Effector memory CD4-positive, alpha-beta T cell (primary cell): ENCODE measurements at regions not wholly inside any gene's neighbourhood (a gene's known extent, or its start where the extent isn't known, plus 50 kb on each side); places are given as distances from the start of the nearest gene placed in this dataset.

Experiments used
- DNase-seq, 3 donors: peaks; one replicate each; pipeline ENCODE4 v3.0.0-alpha.2; 2020
- H3K27ac ChIP-seq: 2 replicates; pipeline ENCODE4 v1.7.0; 2013; ENCODE audit warnings: mild to moderate bottlenecking, low read length, moderate library complexity; ENCODE audit not compliant: insufficient read depth, poor library complexity, severe bottlenecking
- H3K27me3 ChIP-seq: replicated peaks from 2 replicates; pipeline ENCODE4 v1.7.0; 2013; ENCODE audit warnings: mild to moderate bottlenecking, low read length; ENCODE audit not compliant: insufficient read depth, control insufficient read depth, poor library complexity, severe bottlenecking
- H3K36me3 ChIP-seq: 2 replicates; pipeline ENCODE4 v1.7.0; 2013; ENCODE audit warnings: mild to moderate bottlenecking, low read length, moderate library complexity; ENCODE audit not compliant: control insufficient read depth, insufficient read depth
- H3K4me1 ChIP-seq: 2 replicates; pipeline ENCODE4 v1.7.0; 2013; ENCODE audit warnings: low read length, mild to moderate bottlenecking; ENCODE audit not compliant: control insufficient read depth, insufficient read depth, poor library complexity, severe bottlenecking
- H3K4me3 ChIP-seq: 2 replicates; pipeline ENCODE4 v1.7.0; 2013; ENCODE audit warnings: low read length, low read depth, mild to moderate bottlenecking; ENCODE audit not compliant: insufficient read depth, poor library complexity, severe bottlenecking
- H3K9me3 ChIP-seq: 2 replicates; pipeline ENCODE4 v1.7.0; 2013; ENCODE audit warnings: mild to moderate bottlenecking, low read length, moderate library complexity; ENCODE audit not compliant: control insufficient read depth

GRCh38 chr17:33531311-33531710 is 238.2 kb upstream of the ASIC2 start:
- DNase-seq: no peak
- Histone ChIP-seq H3K4me1 (no peaks in the 10 kb centered on the region), H3K36me3 (no peaks in the 10 kb centered on the region), H3K27me3 (no peaks in the 10 kb centered on the region), H3K9me3 (no peaks in the 10 kb centered on the region), H3K27ac (no peak overlapping the region), H3K4me3 (no peak overlapping the region)

DNA sequence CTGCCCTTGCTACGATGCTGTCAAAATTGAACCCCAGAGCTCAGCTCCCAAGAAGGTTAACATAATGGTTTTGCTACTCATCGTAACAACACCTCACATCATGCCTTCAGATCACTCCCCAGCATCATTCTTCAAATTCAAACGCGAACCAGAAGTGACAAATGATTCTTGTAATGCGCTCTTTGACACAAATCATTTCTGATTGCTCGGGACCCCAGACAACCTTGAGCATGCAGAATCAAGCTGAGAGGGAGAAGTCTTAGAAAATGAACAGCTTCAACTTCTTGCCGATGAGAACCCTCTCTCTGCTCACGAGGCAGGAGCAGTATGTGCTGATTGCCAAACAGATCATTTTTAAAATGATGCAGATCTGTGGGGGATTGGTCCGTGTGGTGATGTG is 241.0 kb upstream of the ASIC2 start:
- no peaks in the 10 kb centered on the region for H3K4me1 ChIP-seq
- DNase-seq: no peak
- H3K27ac ChIP-seq: no peak overlapping the region
- no peaks in the 10 kb centered on the region for H3K9me3 ChIP-seq
- no peaks in the 10 kb centered on the region for H3K27me3 ChIP-seq
- no peaks in the 10 kb centered on the region for H3K36me3 ChIP-seq
- H3K4me3 ChIP-seq: no peak overlapping the region

- DNase-seq: no peak
- Histone ChIP-seq H3K9me3 (no peaks in the 10 kb centered on the region), H3K4me1 (no peaks in the 10 kb centered on the region), H3K27me3 (no peaks in the 10 kb centered on the region), H3K36me3 (no peaks in the 10 kb centered on the region), H3K4me3 (no peak overlapping the region), H3K27ac (no peak overlapping the region)
These were observed 252.0 kb upstream of the ASIC2 start for GRCh38 chr17:33545124-33545523.

GRCh38 chr17:33550261-33550660 is 257.2 kb upstream of the ASIC2 start:
- no peaks in the 10 kb centered on the region for H3K36me3 ChIP-seq
- no peak overlapping the region for H3K4me3 ChIP-seq
- H3K9me3 ChIP-seq: no peaks in the 10 kb centered on the region
- no peaks in the 10 kb centered on the region for H3K4me1 ChIP-seq
- H3K27me3 ChIP-seq: no peaks in the 10 kb centered on the region
- H3K27ac ChIP-seq: no peak overlapping the region
- no peak for DNase-seq

DNA sequence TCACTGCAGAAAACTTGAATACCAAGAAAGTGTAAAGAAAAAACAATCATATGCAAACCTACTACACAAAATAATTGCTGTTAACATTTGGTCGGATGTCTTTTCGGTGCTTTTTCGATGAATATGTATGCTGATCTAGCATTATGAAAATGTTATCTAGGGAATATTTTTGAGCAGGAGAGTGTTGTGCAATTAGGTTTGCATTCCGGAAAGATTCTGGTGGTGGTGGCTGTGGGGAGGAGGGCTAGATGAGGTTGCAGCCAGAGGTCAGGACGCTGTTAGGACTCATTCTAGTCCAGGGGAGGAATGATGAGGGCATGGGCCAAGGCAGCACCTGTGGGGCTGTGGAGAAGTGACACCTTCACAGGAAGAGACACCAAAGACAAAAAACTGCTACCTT is 258.0 kb upstream of the ASIC2 start:
- H3K36me3 ChIP-seq: no peaks in the 10 kb centered on the region
- H3K27ac ChIP-seq: no peak overlapping the region
- no peaks in the 10 kb centered on the region for H3K4me1 ChIP-seq
- H3K9me3 ChIP-seq: no peaks in the 10 kb centered on the region
- H3K27me3 ChIP-seq: no peaks in the 10 kb centered on the region
- no peak overlapping the region for H3K4me3 ChIP-seq
- DNase-seq: no peak

DNA sequence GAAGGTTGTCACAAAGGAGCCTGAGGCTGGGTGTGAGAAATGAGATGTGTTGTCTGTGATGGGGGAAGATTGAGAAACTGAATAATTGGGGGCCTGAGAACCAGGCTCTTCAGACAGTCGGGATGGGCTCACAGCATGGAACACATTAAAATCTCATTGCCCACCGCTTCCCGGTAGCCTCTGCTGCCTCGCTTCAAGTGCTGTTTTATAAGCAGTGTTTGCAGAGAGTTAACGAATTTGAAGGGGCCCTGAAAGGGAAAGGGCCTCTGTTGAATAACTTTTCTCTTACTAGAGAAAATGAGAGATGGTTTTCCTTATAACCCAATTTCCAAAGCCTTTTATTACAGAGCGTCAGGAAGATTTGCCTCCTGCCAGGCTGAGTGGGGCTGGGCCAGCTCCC is 258.8 kb upstream of the ASIC2 start:
- no peak for DNase-seq
- no peaks in the 10 kb centered on the region for H3K36me3 ChIP-seq
- no peak overlapping the region for H3K4me3 ChIP-seq
- H3K4me1 ChIP-seq: no peaks in the 10 kb centered on the region
- H3K9me3 ChIP-seq: no peaks in the 10 kb centered on the region
- H3K27me3 ChIP-seq: no peaks in the 10 kb centered on the region
- H3K27ac ChIP-seq: no peak overlapping the region

- H3K36me3 ChIP-seq: no peaks in the 10 kb centered on the region
- no peaks in the 10 kb centered on the region for H3K9me3 ChIP-seq
- H3K27ac ChIP-seq: no peak overlapping the region
- no peaks in the 10 kb centered on the region for H3K4me1 ChIP-seq
- no peak overlapping the region for H3K4me3 ChIP-seq
- DNase-seq: no peak
- no peaks in the 10 kb centered on the region for H3K27me3 ChIP-seq
These were observed 267.1 kb upstream of the ASIC2 start for GRCh38 chr17:33560165-33560564.

- Histone ChIP-seq H3K27ac (no peak overlapping the region), H3K4me1 (no peaks in the 10 kb centered on the region), H3K9me3 (no peaks in the 10 kb centered on the region), H3K27me3 (no peaks in the 10 kb centered on the region), H3K4me3 (no peak overlapping the region), H3K36me3 (no peaks in the 10 kb centered on the region)
- DNase-seq: no peak
These were observed 267.8 kb upstream of the ASIC2 start for GRCh38 chr17:33560871-33561270.

DNA sequence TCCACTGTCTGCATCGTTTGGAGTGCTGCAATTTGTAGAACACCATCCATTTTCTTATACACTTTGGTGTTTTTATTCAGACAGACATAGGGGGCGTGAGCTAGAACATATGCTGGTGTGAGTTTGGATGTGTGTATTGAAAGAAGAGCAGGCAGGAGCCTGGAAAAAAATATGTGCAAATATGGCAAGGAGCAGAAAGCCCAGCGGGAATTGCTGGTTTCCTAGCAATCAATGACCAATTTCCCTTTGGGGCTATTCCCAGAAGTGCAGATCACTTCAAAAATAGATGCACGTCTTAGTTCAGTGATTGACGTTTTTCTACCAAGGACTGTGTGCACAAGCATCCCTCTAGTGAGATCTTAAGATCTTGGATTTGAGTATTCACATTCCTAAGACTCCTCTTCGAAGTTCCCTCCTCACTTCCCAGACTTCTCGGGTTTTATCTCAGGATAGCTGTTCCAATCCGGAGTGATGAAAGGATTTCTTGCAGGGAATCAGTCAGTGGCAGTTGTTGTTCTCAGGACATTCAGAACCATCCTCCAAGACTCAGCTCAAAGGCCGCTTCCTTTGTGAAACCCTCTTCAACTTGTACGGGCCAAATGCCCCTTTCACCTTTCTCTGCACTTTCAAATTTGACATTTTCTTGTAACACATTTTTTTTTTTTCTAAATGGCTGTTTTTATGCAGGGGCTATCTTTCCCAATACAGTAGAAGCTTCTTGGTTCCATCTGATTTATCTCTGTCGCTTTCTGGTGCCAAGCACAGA is 268.7 kb upstream of the ASIC2 start:
- Histone ChIP-seq H3K36me3 (no peaks in the 10 kb centered on the region), H3K27ac (no peak overlapping the region), H3K4me3 (no peak overlapping the region), H3K9me3 (no peaks in the 10 kb centered on the region), H3K27me3 (no peaks in the 10 kb centered on the region), H3K4me1 (no peaks in the 10 kb centered on the region)
- no peak for DNase-seq

DNA sequence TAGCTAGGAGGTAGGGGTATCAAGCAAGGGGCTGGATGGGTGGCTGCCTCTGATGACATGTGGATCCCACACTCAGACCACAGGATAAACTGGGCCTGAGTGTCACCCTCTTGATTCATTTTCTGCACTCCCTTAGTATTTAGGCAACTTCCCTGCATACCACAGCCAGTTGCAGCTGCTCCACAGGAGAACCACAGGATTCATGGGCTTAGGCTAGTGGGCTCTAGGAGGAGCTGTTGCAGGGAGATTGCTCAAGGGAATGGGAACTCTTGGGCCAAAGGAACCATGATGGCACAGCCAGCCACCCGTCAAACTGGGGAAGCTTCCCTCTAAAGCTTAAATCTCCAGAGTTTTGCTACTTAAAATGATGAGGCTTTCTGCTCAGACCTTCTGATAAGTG is 269.7 kb upstream of the ASIC2 start:
- H3K9me3 ChIP-seq: no peaks in the 10 kb centered on the region
- no peaks in the 10 kb centered on the region for H3K36me3 ChIP-seq
- no peaks in the 10 kb centered on the region for H3K4me1 ChIP-seq
- no peak overlapping the region for H3K27ac ChIP-seq
- DNase-seq: no peak
- H3K4me3 ChIP-seq: no peak overlapping the region
- no peaks in the 10 kb centered on the region for H3K27me3 ChIP-seq
